SK-N-SH treated with all-trans-retinoic acid at 6 μM for 48 hours (cell line): ENCODE measurements at regions not wholly inside any gene's neighbourhood (a gene's known extent, or its start where the extent isn't known, plus 50 kb on each side); places are given as distances from the start of the nearest gene placed in this dataset.

Experiments
- CSRNP3 ChIP-seq: fragments of 250-450 bp; sonication (Bioruptor Pico); IDR thresholded peaks from 2 replicates; pipeline ENCODE4 v1.5.1; 2021; ENCODE audit warnings: mild to moderate bottlenecking, moderate library complexity
- ESRRG ChIP-seq: fragments of 250-450 bp; sonication (Bioruptor Pico); IDR thresholded peaks from 2 replicates; pipeline ENCODE4 v1.6.1; 2021; ENCODE audit warnings: mild to moderate bottlenecking
- PATZ1 ChIP-seq: fragments of 250-450 bp; sonication (Bioruptor Pico); IDR thresholded peaks from 2 replicates; pipeline ENCODE4 v1.8.0; 2020; ENCODE audit warnings: mild to moderate bottlenecking, moderate library complexity, borderline replicate concordance
- RARB ChIP-seq: fragments of 250-450 bp; sonication (Bioruptor Pico); IDR thresholded peaks from 2 replicates; pipeline ENCODE4 v1.8.0; 2021; ENCODE audit warnings: mild to moderate bottlenecking, moderate library complexity
- TCF4 ChIP-seq: fragments of 250-450 bp; sonication (Bioruptor Pico); IDR thresholded peaks from 2 replicates; pipeline ENCODE4 v1.8.0; 2021; ENCODE audit warnings: mild to moderate bottlenecking, moderate library complexity, borderline replicate concordance
- ZFP3 ChIP-seq: fragments of 250-450 bp; sonication (Bioruptor Pico); IDR thresholded peaks from 2 replicates; pipeline ENCODE4 v1.5.0; 2020; ENCODE audit warnings: mild to moderate bottlenecking, moderate library complexity
- ZFP30 ChIP-seq: fragments of 450-650 bp; formaldehyde crosslinking; IDR thresholded peaks from 2 replicates; pipeline ENCODE4 v1.5.0; 2022; ENCODE audit warnings: mild to moderate bottlenecking, moderate library complexity
- ZNF565 ChIP-seq: fragments of 450-650 bp; formaldehyde crosslinking; conservative IDR thresholded peaks from 2 replicates; pipeline ENCODE4 v1.5.0; 2020; ENCODE audit warnings: low read depth, mild to moderate bottlenecking, moderate library complexity
- ZNF8 ChIP-seq: fragments of 450-650 bp; formaldehyde crosslinking; IDR thresholded peaks from 2 replicates; pipeline ENCODE4 v1.5.0; 2020; ENCODE audit warnings: mild to moderate bottlenecking, moderate library complexity

GRCh38 chr5:125325488-125326149 lies 579.2 kb upstream of the ZNF608 start:
- TF ChIP-seq PATZ1 (no peak), ESRRG (CRISPR knock-in tag) (no peak), ZNF8 (CRISPR knock-in tag) (no peak), CSRNP3 (CRISPR knock-in tag) (no peak), RARB (CRISPR knock-in tag) (no peak), ZFP3 (no peak), ZNF565 (CRISPR knock-in tag) (no peak), TCF4 (CRISPR knock-in tag) (no peak), ZFP30 (CRISPR knock-in tag) (no peak)
